Stimulated activated CD8-positive, alpha-beta memory T cell treated with anti-CD3 and anti-CD28 coated beads, Interleukin-12 subunit alpha, Interleukin-12 subunit beta, amount 100 ng/mL, for 4 hours (primary cell): ENCODE measurements at regions not wholly inside any gene's neighbourhood (a gene's known extent, or its start where the extent isn't known, plus 50 kb on each side); places are given as distances from the start of the nearest gene placed in this dataset.
"Not testable (repeated sequence)": the region's sequence is repeated elsewhere in the genome, so short reads cannot be mapped to it uniquely, and the experiment has no call there.

ENCODE experiments used
- DNase-seq: peaks from one replicate; pipeline ENCODE4 v3.0.0-alpha.2; 2020; ENCODE audit warnings: low read depth

- no peak for DNase-seq
These were observed 318.9 kb upstream of the DPPA4 start for GRCh38 chr3:109656225-109656624.

GRCh38 chr3:109678600-109678999, 341.3 kb upstream of the DPPA4 start:
- DNase-seq: no peak

- DNase-seq: no peak
These were observed 342.3 kb upstream of the DPPA4 start for GRCh38 chr3:109679664-109680063.

- no peak for DNase-seq
These were observed 346.4 kb upstream of the DPPA4 start for GRCh38 chr3:109683746-109684145.

- DNase-seq: no peak
These were observed 348.0 kb upstream of the DPPA4 start for GRCh38 chr3:109685084-109686079.

GRCh38 chr3:109687626-109688025, 350.3 kb upstream of the DPPA4 start:
- DNase-seq: no peak

GRCh38 chr3:109696932-109697331, 359.6 kb upstream of the DPPA4 start:
- no peak for DNase-seq

- DNase-seq: no peak
These were observed 364.9 kb upstream of the DPPA4 start for GRCh38 chr3:109702252-109702651.

- no peak for DNase-seq
These were observed 365.6 kb upstream of the DPPA4 start for GRCh38 chr3:109702976-109703375.

- not testable (repeated sequence) for DNase-seq
These were observed 367.8 kb upstream of the DPPA4 start for GRCh38 chr3:109705133-109705532.

GRCh38 chr3:109707617-109708016, 370.3 kb upstream of the DPPA4 start:
- DNase-seq: no peak

GRCh38 chr3:109713288-109713687, 375.9 kb upstream of the DPPA4 start:
- DNase-seq: no peak

- DNase-seq: no peak
These were observed 378.4 kb upstream of the DPPA4 start for GRCh38 chr3:109715707-109716106.

- DNase-seq: no peak
These were observed 381.5 kb upstream of the DPPA4 start for GRCh38 chr3:109718850-109719249.

GRCh38 chr3:109728861-109729494, 391.6 kb upstream of the DPPA4 start:
- no peak for DNase-seq

GRCh38 chr3:109731639-109732473, 394.5 kb upstream of the DPPA4 start:
- peak; percentile 11 for DNase-seq

GRCh38 chr3:109743981-109744380, 406.6 kb upstream of the DPPA4 start:
- DNase-seq: no peak

- DNase-seq: no peak
These were observed 435.2 kb upstream of the DPPA4 start for GRCh38 chr3:109772520-109772919.

- no peak for DNase-seq
These were observed 436.8 kb upstream of the DPPA4 start for GRCh38 chr3:109774108-109774507.

GRCh38 chr3:109784285-109784684, 446.9 kb upstream of the DPPA4 start:
- DNase-seq: no peak

- DNase-seq: no peak
These were observed 447.7 kb upstream of the DPPA4 start for GRCh38 chr3:109784852-109785631.

- DNase-seq: no peak
These were observed 465.9 kb upstream of the DPPA4 start for GRCh38 chr3:109803274-109803673.
